HepG2 (cell line): ENCODE measurements at regions not wholly inside any gene's neighbourhood (a gene's known extent, or its start where the extent isn't known, plus 50 kb on each side); places are given as distances from the start of the nearest gene placed in this dataset.

Experiments used
- ATAC-seq: fragments of 200-7000 bp; cut with Tn5 transposase; 3 replicates; pipeline ENCODE4 v1.9.1; 2020; ENCODE audit warnings: mild to moderate bottlenecking, moderate library complexity
- BruUV-seq: library from RNA; stranded (reverse); fragments of 400-500 nt; replicated peaks from 2 replicates; lab custom pipeline; 2021; lab: Mats Ljungman, UMichigan
- CTCF ChIA-PET: fragments of 300-600 bp; formaldehyde crosslinking; extraction: SDS; loops from one replicate; lab custom pipeline; 2021; ENCODE audit warnings: low total read pairs, inconsistent platforms, low intra/inter-chr PET ratio; lab: Yijun Ruan, JAX
- POLR2A ChIA-PET: fragments of 350-600 bp; sonication (Branson Sonifier 250); formaldehyde crosslinking; loops from one replicate; lab custom pipeline; 2020; ENCODE audit warnings: antibody characterized with exemption, inconsistent platforms; lab: Yijun Ruan, JAX
- DNase-seq: peaks from one replicate; pipeline ENCODE4 v3.0.0-alpha.2; 2015; ENCODE audit warnings: low spot score
- FAIRE-seq: peaks from 3 replicates; lab custom pipeline; 2011; peaks lifted over from hg19 to GRCh38; lab: Jason Lieb, UNC
- H2AFZ ChIP-seq: one replicate; pipeline ENCODE4 v1.6.1; 2011; ENCODE audit warnings: low read length, inconsistent platforms
- H3K27ac ChIP-seq: fragments of 300-600 bp; 3 replicates; pipeline ENCODE4 v1.8.0; 2011; ENCODE audit warnings: mixed run types, mild to moderate bottlenecking, mixed read lengths, low read length, inconsistent platforms; ENCODE audit not compliant: insufficient read depth; ENCODE audit errors: extremely low read length
- H3K27me3 ChIP-seq, 2 experiments: fragments of 200-600 bp in 1 of 2; 2 replicates in 1 of 2; 3 replicates in 1 of 2; pipeline versions ENCODE4 v1.6.0 to v1.8.0; 2011; ENCODE audit warnings: low read length in 2 of 2, mild to moderate bottlenecking in 2 of 2, moderate library complexity in 2 of 2, inconsistent platforms in 1 of 2; ENCODE audit not compliant: insufficient read depth in 2 of 2, control insufficient read depth in 1 of 2
- H3K36me3 ChIP-seq, 2 experiments: fragments of 200-600 bp in 1 of 2; replicated peaks in 1 of 2; 2 replicates in 1 of 2; 3 replicates in 1 of 2; pipeline versions ENCODE4 v1.5.1 to v1.8.0; 2011; ENCODE audit warnings: low read length in 2 of 2, inconsistent platforms in 1 of 2; ENCODE audit not compliant: insufficient read depth in 2 of 2, control insufficient read depth in 1 of 2
- H3K4me1 ChIP-seq: 2 replicates; pipeline ENCODE4 v1.5.1; 2012; ENCODE audit warnings: low read length, inconsistent platforms; ENCODE audit not compliant: insufficient read depth
- H3K4me2 ChIP-seq: 2 replicates; pipeline ENCODE4 v1.6.0; 2011; ENCODE audit warnings: low read depth, low read length, inconsistent platforms
- H3K4me3 ChIP-seq, 3 experiments: fragments of 200-600 bp in 1 of 3; sonication (generic), shearing (Covaris generic) in 1 of 3; replicated peaks in 1 of 3; 2 replicates each; pipeline ENCODE4 v1.5.1; 2011 to 2016; ENCODE audit warnings: low read length in 3 of 3, inconsistent platforms in 2 of 3, low read depth in 2 of 3, mild to moderate bottlenecking in 2 of 3, control low read depth in 1 of 3, mixed read lengths in 1 of 3; ENCODE audit not compliant: insufficient read depth in 1 of 3
- H3K79me2 ChIP-seq: one replicate; pipeline ENCODE4 v1.6.1; 2011; ENCODE audit warnings: low read length, inconsistent platforms; ENCODE audit not compliant: insufficient read depth
- H3K9ac ChIP-seq: 2 replicates; pipeline ENCODE4 v1.6.0; 2011; ENCODE audit warnings: mild to moderate bottlenecking, low read depth, low read length, inconsistent platforms; ENCODE audit not compliant: insufficient read depth
- H3K9me3 ChIP-seq: 2 replicates; pipeline ENCODE4 v1.5.1; 2012; ENCODE audit warnings: mild to moderate bottlenecking, low read length
- H4K20me1 ChIP-seq: 2 replicates; pipeline ENCODE4 v1.6.0; 2011; ENCODE audit warnings: inconsistent platforms, mild to moderate bottlenecking, low read length, moderate library complexity; ENCODE audit not compliant: insufficient read depth
- ATF1 ChIP-seq: IDR thresholded peaks from 2 replicates; pipeline ENCODE4 v1.6.1; 2016; ENCODE audit warnings: mild to moderate bottlenecking, control low read depth
- GLI4 ChIP-seq: sonication (generic); formaldehyde crosslinking; IDR thresholded peaks from 2 replicates; pipeline ENCODE4 v1.5.1; 2020; ENCODE audit warnings: missing genetic modification reagents, mild to moderate bottlenecking, moderate library complexity, borderline replicate concordance
- HNRNPUL1 ChIP-seq: fragments of 200-400 bp; formaldehyde crosslinking; IDR thresholded peaks from 2 replicates; pipeline ENCODE4 v1.6.1; 2017; ENCODE audit warnings: low read depth, mild to moderate bottlenecking, low read length, moderate library complexity
- ZFX ChIP-seq: sonication (generic); formaldehyde crosslinking; IDR thresholded peaks from 2 replicates; pipeline ENCODE4 v1.4.0; 2020; ENCODE audit warnings: mild to moderate bottlenecking, low read depth, missing genetic modification reagents, moderate library complexity
- ZNF441 ChIP-seq: sonication (generic); formaldehyde crosslinking; IDR thresholded peaks from 2 replicates; pipeline ENCODE4 v1.7.0; 2021; ENCODE audit warnings: missing genetic modification reagents, borderline replicate concordance
- ZNF589 ChIP-seq: sonication (generic); formaldehyde crosslinking; conservative IDR thresholded peaks from 2 replicates; pipeline ENCODE4 v1.8.0; 2022; ENCODE audit warnings: mild to moderate bottlenecking, moderate library complexity, missing genetic modification reagents
- ZNF75D ChIP-seq: sonication (generic); formaldehyde crosslinking; IDR thresholded peaks from 2 replicates; pipeline ENCODE4 v1.8.1; 2023; ENCODE audit warnings: missing genetic modification reagents, mild to moderate bottlenecking, borderline replicate concordance
- ZNF790 ChIP-seq: sonication (generic); formaldehyde crosslinking; IDR thresholded peaks from 2 replicates; pipeline ENCODE4 v1.8.0; 2022; ENCODE audit warnings: missing genetic modification reagents, mild to moderate bottlenecking, borderline replicate concordance
- WGBS: methylation state at CpG from one replicate; pipeline ENCODE4 v1.1.6; 2017; ENCODE audit warnings: low lambda C conversion rate; 5-methylcytosine and 5-hydroxymethylcytosine counted together
- in situ Hi-C: cut with HindIII; loops from 2 replicates; pipeline ENCODE4 v1.10.0; 2017; ENCODE audit warnings: low pct_unique_long_range_greater_than_20kb; ENCODE audit not compliant: extremely low pct_ligation_motif_present
- intact Hi-C: fragments of 100-400 bp; cut with micrococcal nuclease; formaldehyde crosslinking; loops from one replicate; pipeline ENCODE4 v1.10.0; 2022; ENCODE audit not compliant: unreplicated experiment

GRCh38 chr17:70423562-70423961, 254.2 kb downstream of the KCNJ2 start (continued):
- no peak for TF ChIP-seq ZFX (CRISPR knock-in tag)
- TF ChIP-seq ATF1: no peak
- TF ChIP-seq, all 625 proteins: peak for 0

GRCh38 chr17:70426752-70427151, 257.4 kb downstream of the KCNJ2 start:
- H3K27me3 ChIP-seq: no peaks in the 10 kb centered on the region
- no peaks in the 10 kb centered on the region for H4K20me1 ChIP-seq
- H3K4me1 ChIP-seq: no peaks in the 10 kb centered on the region
- H3K4me2 ChIP-seq: no peak overlapping the region
- no peak overlapping the region for H2AFZ ChIP-seq
- no peak overlapping the region for H3K4me3 ChIP-seq
- in situ Hi-C loops (no loop called here), intact Hi-C loops (no loop called here)
- TF ChIP-seq ZNF790 (CRISPR knock-in tag): no peak
- H3K9ac ChIP-seq: no peak overlapping the region
- WGBS: 0% methylated on average over 3 of the region's 3 CpGs
- no peaks in the 10 kb centered on the region for H3K79me2 ChIP-seq
- DNase-seq (no peak), FAIRE-seq (no peak), ATAC-seq (no peak)
- POLR2A ChIA-PET: no interaction called here
- CTCF ChIA-PET: no interaction called here
- no peak overlapping the region for H3K27ac ChIP-seq
- BruUV-seq: no TSS peak
- H3K9me3 ChIP-seq: peaks cover 86% of the 10 kb centered on the region
- no peaks in the 10 kb centered on the region for H3K36me3 ChIP-seq

- FAIRE-seq (no peak), DNase-seq (no peak)
- H3K79me2 ChIP-seq: no peaks in the 10 kb centered on the region
- H3K27me3 ChIP-seq: no peaks in the 10 kb centered on the region
- no peak overlapping the region for H3K27ac ChIP-seq
- no peak overlapping the region for H3K9ac ChIP-seq
- BruUV-seq: no TSS peak
- CTCF ChIA-PET: no interaction called here
- intact Hi-C loops: no loop called here
- H3K4me1 ChIP-seq: no peaks in the 10 kb centered on the region
- no peaks in the 10 kb centered on the region for H3K36me3 ChIP-seq
- POLR2A ChIA-PET: no interaction called here
- no peaks in the 10 kb centered on the region for H4K20me1 ChIP-seq
- WGBS: 9% methylated on average over 9 of the region's 9 CpGs
- TF ChIP-seq ZNF589 (no peak), ZNF441 (CRISPR knock-in tag) (no peak), GLI4 (CRISPR knock-in tag) (no peak), ZNF75D (CRISPR knock-in tag) (no peak), HNRNPUL1 (no peak)
- TF ChIP-seq, all 625 proteins: peak for 0
- no peak for ATAC-seq
- Histone ChIP-seq H2AFZ (no peak overlapping the region), H3K4me3 (no peak overlapping the region), H3K4me2 (no peak overlapping the region), H3K9me3 (peaks cover 79% of the 10 kb centered on the region)
- in situ Hi-C loops: no loop called here
Measured at GRCh38 chr17:70434536-70435490, 265.5 kb downstream of the KCNJ2 start.
